Activated naive CD8-positive, alpha-beta T cell (primary cell): ENCODE measurements at regions not wholly inside any gene's neighbourhood (a gene's known extent, or its start where the extent isn't known, plus 50 kb on each side); places are given as distances from the start of the nearest gene placed in this dataset.
"Not testable (repeated sequence)": the region's sequence is repeated elsewhere in the genome, so short reads cannot be mapped to it uniquely, and the experiment has no call there.

Experiments
- H3K27ac Mint-ChIP-seq: one replicate; pipeline ENCODE4 v1.8.0; 2021; ENCODE audit warnings: mixed read lengths
- H3K27me3 Mint-ChIP-seq: one replicate; pipeline ENCODE4 v1.8.0; 2021; ENCODE audit warnings: mixed read lengths
- H3K36me3 Mint-ChIP-seq: one replicate; pipeline ENCODE4 v1.8.0; 2021; ENCODE audit warnings: mixed read lengths
- H3K4me1 Mint-ChIP-seq: one replicate; pipeline ENCODE4 v1.8.0; 2021; ENCODE audit warnings: low read depth, mixed read lengths
- H3K4me3 Mint-ChIP-seq: one replicate; pipeline ENCODE4 v1.8.0; 2021; ENCODE audit warnings: mild to moderate bottlenecking, mixed read lengths
- H3K9me3 Mint-ChIP-seq: one replicate; pipeline ENCODE4 v1.8.0; 2021; ENCODE audit warnings: low read depth, mixed read lengths

GRCh38 chr10:117757086-117757720, 214.7 kb downstream of the EMX2 start:
- H3K4me3 Mint-ChIP-seq = no peak overlapping the region
- no peaks in the 10 kb centered on the region for H3K4me1 Mint-ChIP-seq
- no peaks in the 10 kb centered on the region for H3K9me3 Mint-ChIP-seq
- H3K36me3 Mint-ChIP-seq = no peaks in the 10 kb centered on the region
- no peak overlapping the region for H3K27ac Mint-ChIP-seq
- H3K27me3 Mint-ChIP-seq = peaks cover 7% of the 10 kb centered on the region

GRCh38 chr10:117759266-117759665, 216.7 kb downstream of the EMX2 start:
- Mint-ChIP-seq H3K9me3 (no peaks in the 10 kb centered on the region), H3K27me3 (peaks cover 15% of the 10 kb centered on the region), H3K36me3 (no peaks in the 10 kb centered on the region), H3K4me3 (no peak overlapping the region), H3K27ac (no peak overlapping the region), H3K4me1 (no peaks in the 10 kb centered on the region)

- peaks cover 16% of the 10 kb centered on the region for H3K27me3 Mint-ChIP-seq
- no peaks in the 10 kb centered on the region for H3K4me1 Mint-ChIP-seq
- no peak overlapping the region for H3K4me3 Mint-ChIP-seq
- no peaks in the 10 kb centered on the region for H3K9me3 Mint-ChIP-seq
- no peaks in the 10 kb centered on the region for H3K36me3 Mint-ChIP-seq
- no peak overlapping the region for H3K27ac Mint-ChIP-seq
Observed at GRCh38 chr10:117761695-117762094, 219.1 kb downstream of the EMX2 start.

GRCh38 chr10:117762126-117762818, 219.7 kb downstream of the EMX2 start:
- no peak overlapping the region for H3K4me3 Mint-ChIP-seq
- no peak overlapping the region for H3K27ac Mint-ChIP-seq
- peaks cover 16% of the 10 kb centered on the region for H3K27me3 Mint-ChIP-seq
- H3K4me1 Mint-ChIP-seq = no peaks in the 10 kb centered on the region
- no peaks in the 10 kb centered on the region for H3K36me3 Mint-ChIP-seq
- H3K9me3 Mint-ChIP-seq = no peaks in the 10 kb centered on the region

- Mint-ChIP-seq H3K36me3 (no peaks in the 10 kb centered on the region), H3K27me3 (peaks cover 19% of the 10 kb centered on the region), H3K4me3 (no peak overlapping the region), H3K9me3 (no peaks in the 10 kb centered on the region), H3K27ac (no peak overlapping the region), H3K4me1 (no peaks in the 10 kb centered on the region)
Observed at GRCh38 chr10:117762819-117763172, 220.2 kb downstream of the EMX2 start.

- Mint-ChIP-seq H3K9me3 (no peaks in the 10 kb centered on the region), H3K27ac (no peak overlapping the region), H3K27me3 (peaks cover 21% of the 10 kb centered on the region), H3K4me1 (no peaks in the 10 kb centered on the region), H3K4me3 (no peak overlapping the region), H3K36me3 (no peaks in the 10 kb centered on the region)
Observed at GRCh38 chr10:117763528-117763927, 221.0 kb downstream of the EMX2 start.

- Mint-ChIP-seq H3K27ac (no peak overlapping the region), H3K4me1 (no peaks in the 10 kb centered on the region), H3K36me3 (no peaks in the 10 kb centered on the region), H3K27me3 (peaks cover 24% of the 10 kb centered on the region), H3K4me3 (no peak overlapping the region), H3K9me3 (no peaks in the 10 kb centered on the region)
Observed at GRCh38 chr10:117768333-117769042, 225.9 kb downstream of the EMX2 start.

- Mint-ChIP-seq H3K27ac (no peak overlapping the region), H3K36me3 (no peaks in the 10 kb centered on the region)
Observed at GRCh38 chr10:117775526-117775925, 233.0 kb downstream of the EMX2 start.

GRCh38 chr10:117777222-117777621, 234.7 kb downstream of the EMX2 start:
- H3K9me3 Mint-ChIP-seq, H3K27me3 Mint-ChIP-seq, H3K4me3 Mint-ChIP-seq, H3K27ac Mint-ChIP-seq, H3K4me1 Mint-ChIP-seq, H3K36me3 Mint-ChIP-seq: not testable (repeated sequence)

More at GRCh38 chr10:117775526-117775925, 233.0 kb downstream of the EMX2 start:
- H3K27me3 Mint-ChIP-seq = peaks cover 9% of the 10 kb centered on the region
- no peaks in the 10 kb centered on the region for H3K9me3 Mint-ChIP-seq
- H3K4me1 Mint-ChIP-seq = no peaks in the 10 kb centered on the region
- no peak overlapping the region for H3K4me3 Mint-ChIP-seq

- Mint-ChIP-seq H3K4me1 (no peaks in the 10 kb centered on the region), H3K4me3 (no peak overlapping the region), H3K9me3 (no peaks in the 10 kb centered on the region), H3K27ac (no peak overlapping the region), H3K36me3 (no peaks in the 10 kb centered on the region), H3K27me3 (no peaks in the 10 kb centered on the region)
Observed at GRCh38 chr10:117778241-117778640, 235.7 kb downstream of the EMX2 start.

GRCh38 chr10:117780411-117780810, 237.9 kb downstream of the EMX2 start:
- H3K9me3 Mint-ChIP-seq = no peaks in the 10 kb centered on the region
- no peaks in the 10 kb centered on the region for H3K27me3 Mint-ChIP-seq
- H3K27ac Mint-ChIP-seq = no peak overlapping the region
- H3K36me3 Mint-ChIP-seq = no peaks in the 10 kb centered on the region
- no peaks in the 10 kb centered on the region for H3K4me1 Mint-ChIP-seq
- no peak overlapping the region for H3K4me3 Mint-ChIP-seq

- H3K4me1 Mint-ChIP-seq = no peaks in the 10 kb centered on the region
- no peaks in the 10 kb centered on the region for H3K27me3 Mint-ChIP-seq
- no peak overlapping the region for H3K4me3 Mint-ChIP-seq
- H3K36me3 Mint-ChIP-seq = no peaks in the 10 kb centered on the region
- no peaks in the 10 kb centered on the region for H3K9me3 Mint-ChIP-seq
- no peak overlapping the region for H3K27ac Mint-ChIP-seq
Observed at GRCh38 chr10:117781216-117781831, 238.8 kb downstream of the EMX2 start.

- Mint-ChIP-seq H3K27me3 (no peaks in the 10 kb centered on the region), H3K9me3 (no peaks in the 10 kb centered on the region), H3K36me3 (no peaks in the 10 kb centered on the region), H3K27ac (no peak overlapping the region), H3K4me3 (no peak overlapping the region), H3K4me1 (no peaks in the 10 kb centered on the region)
Observed at GRCh38 chr10:117782276-117782675, 239.7 kb downstream of the EMX2 start.

- no peak overlapping the region for H3K4me3 Mint-ChIP-seq
- no peaks in the 10 kb centered on the region for H3K27me3 Mint-ChIP-seq
- no peak overlapping the region for H3K27ac Mint-ChIP-seq
- H3K9me3 Mint-ChIP-seq = no peaks in the 10 kb centered on the region
- H3K36me3 Mint-ChIP-seq = no peaks in the 10 kb centered on the region
- no peaks in the 10 kb centered on the region for H3K4me1 Mint-ChIP-seq
Observed at GRCh38 chr10:117783698-117784395, 241.3 kb downstream of the EMX2 start.

GRCh38 chr10:117784776-117785175, 242.2 kb downstream of the EMX2 start:
- H3K4me3 Mint-ChIP-seq = no peak overlapping the region
- H3K4me1 Mint-ChIP-seq = no peaks in the 10 kb centered on the region
- H3K27me3 Mint-ChIP-seq = no peaks in the 10 kb centered on the region
- no peaks in the 10 kb centered on the region for H3K9me3 Mint-ChIP-seq
- no peaks in the 10 kb centered on the region for H3K36me3 Mint-ChIP-seq
- no peak overlapping the region for H3K27ac Mint-ChIP-seq
